ENCODE measurements at regions not wholly inside any gene's neighbourhood (a gene's known extent, or its start where the extent isn't known, plus 50 kb on each side); places are given as distances from the start of the nearest gene placed in this dataset.

DNA sequence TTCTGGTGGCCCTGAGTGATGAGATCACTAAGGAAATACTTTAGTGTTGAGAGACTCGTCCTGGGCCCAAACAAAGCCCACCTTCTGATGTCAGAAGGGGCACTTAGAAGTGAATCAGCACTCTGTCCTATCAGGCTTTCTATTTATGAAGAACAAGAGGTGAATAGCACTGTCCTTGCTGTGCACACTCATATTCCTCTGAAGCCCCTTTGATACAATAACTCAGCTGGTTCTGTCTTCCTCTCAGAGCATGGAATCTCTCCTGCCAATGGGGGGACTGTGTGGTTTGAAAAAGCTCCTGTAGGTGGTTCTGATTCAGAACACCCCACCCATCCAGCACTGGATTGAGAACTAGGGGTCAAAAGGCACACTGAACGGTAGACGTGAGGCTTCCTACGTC, 348.1 kb downstream of the ETS1 start:
- no peak for DNase-seq (ENCODE audit: low spot score in 2 of 2)
- intact Hi-C loops (cut with DNase I): no loop called here
- Histone ChIP-seq H3K36me3 (no peaks in the 10 kb centered on the region), H3K27me3 (no peaks in the 10 kb centered on the region), H3K9me3 (no peaks in the 10 kb centered on the region), H3K27ac (no peak overlapping the region), H3K4me3 (no peak overlapping the region), H3K4me1 (peaks cover 0 to 6% of the 10 kb centered on the region in 2 donors)
- TF ChIP-seq, protein P1, sequence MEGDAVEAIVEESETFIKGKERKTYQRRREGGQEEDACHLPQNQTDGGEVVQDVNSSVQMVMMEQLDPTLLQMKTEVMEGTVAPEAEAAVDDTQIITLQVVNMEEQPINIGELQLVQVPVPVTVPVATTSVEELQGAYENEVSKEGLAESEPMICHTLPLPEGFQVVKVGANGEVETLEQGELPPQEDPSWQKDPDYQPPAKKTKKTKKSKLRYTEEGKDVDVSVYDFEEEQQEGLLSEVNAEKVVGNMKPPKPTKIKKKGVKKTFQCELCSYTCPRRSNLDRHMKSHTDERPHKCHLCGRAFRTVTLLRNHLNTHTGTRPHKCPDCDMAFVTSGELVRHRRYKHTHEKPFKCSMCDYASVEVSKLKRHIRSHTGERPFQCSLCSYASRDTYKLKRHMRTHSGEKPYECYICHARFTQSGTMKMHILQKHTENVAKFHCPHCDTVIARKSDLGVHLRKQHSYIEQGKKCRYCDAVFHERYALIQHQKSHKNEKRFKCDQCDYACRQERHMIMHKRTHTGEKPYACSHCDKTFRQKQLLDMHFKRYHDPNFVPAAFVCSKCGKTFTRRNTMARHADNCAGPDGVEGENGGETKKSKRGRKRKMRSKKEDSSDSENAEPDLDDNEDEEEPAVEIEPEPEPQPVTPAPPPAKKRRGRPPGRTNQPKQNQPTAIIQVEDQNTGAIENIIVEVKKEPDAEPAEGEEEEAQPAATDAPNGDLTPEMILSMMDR (IDR thresholded peaks at IDR 0.05): no peak

DNA sequence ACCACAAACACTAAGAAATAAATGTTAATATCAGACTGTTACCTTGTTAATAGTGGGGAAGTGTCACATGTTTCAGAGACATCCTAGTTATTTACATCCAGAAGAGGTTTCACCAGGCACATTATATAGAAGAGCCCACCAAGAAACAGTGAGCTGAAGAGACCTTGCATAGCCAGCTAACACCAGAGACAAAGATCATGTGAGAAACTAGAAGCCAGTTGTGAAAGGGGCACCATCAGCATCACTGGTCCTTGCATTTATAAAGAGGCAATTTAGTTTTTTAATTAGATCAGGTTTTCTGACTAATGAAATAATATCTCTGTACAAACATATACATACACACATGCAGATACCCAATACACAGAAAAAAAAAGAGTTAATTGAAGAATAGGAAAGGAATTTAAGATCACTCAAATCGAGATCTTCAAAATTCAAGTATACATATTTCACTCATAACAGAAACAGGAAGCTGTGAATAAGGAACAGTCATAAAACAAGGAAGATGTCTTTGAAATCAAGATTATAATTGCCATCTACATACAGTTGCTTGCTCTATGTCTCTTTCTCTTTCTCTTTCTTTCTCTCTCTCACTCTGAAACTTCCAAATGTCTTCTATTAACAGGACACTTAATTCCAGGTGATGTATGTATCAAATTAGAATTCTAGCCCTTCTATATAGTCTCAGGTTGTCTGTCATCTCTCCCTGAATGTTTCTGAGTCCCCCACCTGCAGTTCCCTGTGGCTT, 348.7 kb downstream of the ETS1 start:
- H3K36me3 ChIP-seq: no peaks in the 10 kb centered on the region
- peaks cover 0 to 6% of the 10 kb centered on the region in 2 donors for H3K4me1 ChIP-seq
- no peak overlapping the region for H3K4me3 ChIP-seq
- no peak overlapping the region for H3K27ac ChIP-seq
- TF ChIP-seq, protein P1 (IDR thresholded peaks at IDR 0.05): no peak
- no peaks in the 10 kb centered on the region for H3K27me3 ChIP-seq
- intact Hi-C loops (cut with DNase I): no loop called here
- H3K9me3 ChIP-seq: no peaks in the 10 kb centered on the region
- no peak for DNase-seq (ENCODE audit: low spot score in 2 of 2)

GRCh38 chr11:128236506-128237498, 350.6 kb downstream of the ETS1 start:
- H3K4me1 ChIP-seq: peaks cover 0 to 6% of the 10 kb centered on the region in 2 donors
- intact Hi-C loops (cut with DNase I): no loop called here
- no peaks in the 10 kb centered on the region for H3K9me3 ChIP-seq
- H3K27me3 ChIP-seq: no peaks in the 10 kb centered on the region
- H3K4me3 ChIP-seq: no peak overlapping the region
- H3K27ac ChIP-seq: no peak overlapping the region
- TF ChIP-seq, protein P1 (IDR thresholded peaks at IDR 0.05): no peak
- H3K36me3 ChIP-seq: no peaks in the 10 kb centered on the region
- DNase-seq (ENCODE audit: low spot score in 2 of 2): no peak

DNA sequence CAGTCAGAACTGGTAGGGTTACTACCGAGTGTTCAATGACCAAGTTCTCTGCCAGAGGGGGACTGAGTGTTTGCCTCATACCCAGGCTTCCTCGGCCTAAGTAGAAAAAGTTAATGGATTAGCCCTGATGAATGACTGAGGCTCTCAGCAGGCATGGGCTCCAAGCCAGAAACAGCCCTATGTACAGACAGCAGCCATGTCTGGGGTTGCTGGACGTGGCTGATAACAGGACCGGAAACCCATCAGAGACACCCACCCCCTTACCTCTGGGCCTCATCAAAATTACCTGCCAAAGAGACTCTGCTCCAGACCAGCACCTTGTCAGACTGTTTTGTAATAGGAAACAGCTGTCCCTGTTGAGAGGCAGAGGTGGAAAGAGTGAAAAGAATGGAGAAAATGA, 351.4 kb downstream of the ETS1 start:
- TF ChIP-seq, protein P1 (IDR thresholded peaks at IDR 0.05): no peak
- no peaks in the 10 kb centered on the region for H3K27me3 ChIP-seq
- peaks cover 0 to 6% of the 10 kb centered on the region in 2 donors for H3K4me1 ChIP-seq
- DNase-seq (ENCODE audit: low spot score in 2 of 2): no peak
- no peak overlapping the region for H3K4me3 ChIP-seq
- no peaks in the 10 kb centered on the region for H3K36me3 ChIP-seq
- H3K27ac ChIP-seq: no peak overlapping the region
- intact Hi-C loops (cut with DNase I): no loop called here
- no peaks in the 10 kb centered on the region for H3K9me3 ChIP-seq

DNA sequence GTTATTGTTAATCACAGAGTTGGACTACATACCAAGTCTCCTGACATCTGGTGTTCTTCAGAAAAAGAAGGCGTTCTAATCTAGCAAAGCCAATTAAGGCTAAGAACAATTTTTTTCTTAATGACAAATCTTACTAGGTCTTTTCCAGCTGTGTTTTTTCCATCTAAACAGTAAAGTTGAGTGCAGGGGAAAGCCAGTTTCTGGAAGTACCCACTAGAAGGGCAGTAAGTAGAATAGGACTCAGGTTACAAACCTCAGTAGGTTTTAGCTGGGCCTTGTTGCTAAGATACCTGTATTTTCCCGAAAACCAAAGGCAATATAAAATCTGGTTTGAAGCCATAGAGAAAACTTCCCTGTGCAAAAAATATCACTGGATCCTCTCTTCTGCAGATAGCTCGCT, 351.9 kb downstream of the ETS1 start:
- intact Hi-C loops (cut with DNase I): no loop called here
- H3K4me3 ChIP-seq: no peak overlapping the region
- H3K27ac ChIP-seq: no peak overlapping the region

More for the DNA sequence above, 351.9 kb downstream of the ETS1 start:
- H3K4me1 ChIP-seq: peaks cover 0 to 1% of the 10 kb centered on the region in 2 donors
- no peak for DNase-seq (ENCODE audit: low spot score in 2 of 2)
- H3K36me3 ChIP-seq: no peaks in the 10 kb centered on the region
- no peaks in the 10 kb centered on the region for H3K27me3 ChIP-seq
- TF ChIP-seq, protein P1 (IDR thresholded peaks at IDR 0.05): no peak
- H3K9me3 ChIP-seq: no peaks in the 10 kb centered on the region
